SK-N-SH (cell line): ENCODE measurements at regions not wholly inside any gene's neighbourhood (a gene's known extent, or its start where the extent isn't known, plus 50 kb on each side); places are given as distances from the start of the nearest gene placed in this dataset.

ENCODE experiments used
- CTCF ChIA-PET: fragments of 300-600, 350-600 bp; formaldehyde crosslinking; extraction: SDS; loops from one replicate; lab custom pipeline; 2021; lab: Yijun Ruan, JAX
- POLR2A ChIA-PET: fragments of 350-600 bp; sonication (Branson Sonifier 250); formaldehyde crosslinking; extraction: SDS; loops from one replicate; lab custom pipeline; 2020; ENCODE audit warnings: antibody characterized with exemption, inconsistent platforms; lab: Yijun Ruan, JAX
- DNase-seq: peaks from one replicate; pipeline ENCODE4 v3.0.0; 2012
- H2AFZ ChIP-seq: fragments of 200-600 bp; sonication (generic); 2 replicates; pipeline ENCODE4 v1.8.1; 2016; ENCODE audit warnings: antibody characterized with exemption, mild to moderate bottlenecking, low read depth
- H3F3A ChIP-seq: fragments of 200-600 bp; sonication (generic); replicated peaks from 2 replicates; pipeline ENCODE3; 2016; ENCODE audit warnings: antibody characterized with exemption, mild to moderate bottlenecking; ENCODE audit not compliant: insufficient read depth
- H3K27ac ChIP-seq, 2 experiments: fragments of 200-500 bp in 1 of 2; fragments of 200-600 bp in 1 of 2; sonication (Bioruptor generic) in 1 of 2; sonication (generic), shearing (Covaris generic) in 1 of 2; 2 replicates each; pipeline versions ENCODE4 v1.5.1 to v1.6.1; 2014 to 2016; ENCODE audit warnings: low read depth in 2 of 2, inconsistent platforms in 1 of 2, low read length in 1 of 2, mild to moderate bottlenecking in 1 of 2, mixed read lengths in 1 of 2
- H3K27me3 ChIP-seq: fragments of 200-600 bp; sonication (generic), shearing (Covaris generic); 2 replicates; pipeline ENCODE4 v1.6.1; 2016; ENCODE audit warnings: mixed run types; ENCODE audit not compliant: insufficient read depth
- H3K36me3 ChIP-seq, 2 experiments: fragments of 200-500 bp in 1 of 2; fragments of 200-600 bp in 1 of 2; sonication (Bioruptor generic) in 1 of 2; sonication (generic) in 1 of 2; replicated peaks in 1 of 2; 2 replicates each; pipeline versions ENCODE3 to v1.5.1; 2014 to 2016; ENCODE audit warnings: low read length in 1 of 2, mild to moderate bottlenecking in 1 of 2; ENCODE audit not compliant: insufficient read depth in 2 of 2, control insufficient read depth in 1 of 2
- H3K4me1 ChIP-seq, 2 experiments: fragments of 200-500 bp in 1 of 2; fragments of 200-600 bp in 1 of 2; sonication (Bioruptor generic) in 1 of 2; sonication (generic), shearing (Covaris generic) in 1 of 2; 2 replicates each; pipeline versions ENCODE4 v1.5.1 to v1.6.1; 2014 to 2016; ENCODE audit warnings: low read depth in 1 of 2, low read length in 1 of 2, mixed run types in 1 of 2; ENCODE audit not compliant: insufficient read depth in 2 of 2, control insufficient read depth in 1 of 2
- H3K4me2 ChIP-seq: fragments of 200-600 bp; sonication (generic), shearing (Covaris generic); 2 replicates; pipeline ENCODE4 v1.6.1; 2017; ENCODE audit warnings: mixed run types
- H3K4me3 ChIP-seq, 2 experiments: fragments of 200-500 bp in 1 of 2; fragments of 200-600 bp in 1 of 2; sonication (Bioruptor generic) in 1 of 2; sonication (generic), shearing (Covaris generic) in 1 of 2; 2 replicates each; pipeline versions ENCODE4 v1.5.1 to v1.8.1; 2014 to 2016; ENCODE audit warnings: low read depth in 2 of 2, inconsistent platforms in 1 of 2, low read length in 1 of 2, mild to moderate bottlenecking in 1 of 2, mixed read lengths in 1 of 2, moderate library complexity in 1 of 2
- H3K79me2 ChIP-seq: fragments of 200-600 bp; sonication (generic); 2 replicates; pipeline ENCODE4 v1.8.1; 2017; ENCODE audit warnings: mild to moderate bottlenecking; ENCODE audit not compliant: insufficient read depth
- H3K9ac ChIP-seq: fragments of 200-600 bp; sonication (generic); 2 replicates; pipeline ENCODE4 v1.6.1; 2017; ENCODE audit warnings: mixed run types
- H3K9me2 ChIP-seq: fragments of 200-600 bp; sonication (generic); 2 replicates; pipeline ENCODE4 v1.6.1; 2017; ENCODE audit warnings: mixed run types
- H3K9me3 ChIP-seq: fragments of 200-600 bp; sonication (generic); 2 replicates; pipeline ENCODE4 v1.6.1; 2017; ENCODE audit warnings: mixed run types, mild to moderate bottlenecking, moderate library complexity
- H4K20me1 ChIP-seq: fragments of 200-600 bp; sonication (generic); 2 replicates; pipeline ENCODE4 v1.6.1; 2017; ENCODE audit warnings: mild to moderate bottlenecking, mixed run types; ENCODE audit not compliant: insufficient read depth
- EZH2phosphoT487 ChIP-seq: fragments of 200-600 bp; sonication (generic); IDR thresholded peaks from 2 replicates; pipeline ENCODE4 v1.6.1; 2017; ENCODE audit warnings: low read depth, mixed run types, mild to moderate bottlenecking, antibody characterized with exemption, moderate library complexity, borderline replicate concordance
- FOXM1 ChIP-seq: IDR thresholded peaks from 2 replicates; pipeline ENCODE4 v1.4.0; 2012; ENCODE audit warnings: low read depth, mild to moderate bottlenecking
- IRF3 ChIP-seq: fragments of 150-350 bp; IDR thresholded peaks from 2 replicates; pipeline ENCODE4 v1.6.1; 2016; ENCODE audit warnings: mild to moderate bottlenecking, low read depth, low read length
- NRF1 ChIP-seq: IDR thresholded peaks from 2 replicates; pipeline ENCODE4 v1.6.1; 2012; ENCODE audit warnings: low read depth, mild to moderate bottlenecking, low read length
- PBX3 ChIP-seq: IDR thresholded peaks from 2 replicates; pipeline ENCODE4; 2012
- RFX5 ChIP-seq: IDR thresholded peaks from 2 replicates; pipeline ENCODE4 v1.6.1; 2012; ENCODE audit warnings: mild to moderate bottlenecking, improper control_type of control experiment, low read length
- SMC3 ChIP-seq: IDR thresholded peaks from 2 replicates; pipeline ENCODE4 v1.6.1; 2012; ENCODE audit warnings: low read depth, low read length, improper control_type of control experiment
- USF1 ChIP-seq: IDR thresholded peaks from 2 replicates; pipeline ENCODE4 v1.4.0; 2012; ENCODE audit warnings: low read depth, borderline replicate concordance
- WGBS: methylation state at CpG from one replicate; pipeline ENCODE4 v1.1.6; 2017; ENCODE audit warnings: low lambda C conversion rate; 5-methylcytosine and 5-hydroxymethylcytosine counted together

- no peaks in the 10 kb centered on the region for H3K9me2 ChIP-seq
- WGBS, result 71% methylated on average over 10 of the region's 10 CpGs
- H3K27ac ChIP-seq, result no peak overlapping the region
- POLR2A ChIA-PET, result no interaction called here
- DNase-seq, result no peak
- no peak overlapping the region for H3K4me2 ChIP-seq
- no peaks in the 10 kb centered on the region for H3K36me3 ChIP-seq
- H3K27me3 ChIP-seq, result no peaks in the 10 kb centered on the region
- CTCF ChIA-PET, result no interaction called here
- no peak overlapping the region for H2AFZ ChIP-seq
- H3K4me3 ChIP-seq, result no peak overlapping the region
- H3K4me1 ChIP-seq, result peaks cover 5 to 7% of the 10 kb centered on the region in 2 experiments; a peak in 2 of 4 replicates
- H3F3A ChIP-seq, result no peaks in the 10 kb centered on the region
- no peaks in the 10 kb centered on the region for H3K9me3 ChIP-seq
- no peak overlapping the region for H3K9ac ChIP-seq
- no peaks in the 10 kb centered on the region for H4K20me1 ChIP-seq
- no peaks in the 10 kb centered on the region for H3K79me2 ChIP-seq
- TF ChIP-seq USF1, result peak; percentile 59; the same call in 1 of the 2 replicates
- TF ChIP-seq PBX3, result no peak
Measured at GRCh38 chr17:77808686-77809425, 149.6 kb upstream of the TNRC6C start.

- no peak overlapping the region for H3K27ac ChIP-seq
- no peaks in the 10 kb centered on the region for H3K9me3 ChIP-seq
- no peak overlapping the region for H3K9ac ChIP-seq
- H3K9me2 ChIP-seq, result no peaks in the 10 kb centered on the region
- ChIA-PET POLR2A (no interaction called here), CTCF (no interaction called here)
- H2AFZ ChIP-seq, result no peak overlapping the region
- WGBS, result 69% methylated on average over 2 of the region's 2 CpGs
- H3K79me2 ChIP-seq, result no peaks in the 10 kb centered on the region
- H3K4me3 ChIP-seq, result no peak overlapping the region
- no peak for DNase-seq
- no peaks in the 10 kb centered on the region for H4K20me1 ChIP-seq
- TF ChIP-seq IRF3, result no peak
- no peak for TF ChIP-seq NRF1
- no peak for TF ChIP-seq RFX5
- no peak for TF ChIP-seq FOXM1
- TF ChIP-seq EZH2phosphoT487, result no peak
- no peak for TF ChIP-seq SMC3
- no peaks in the 10 kb centered on the region for H3K27me3 ChIP-seq
- H3F3A ChIP-seq, result no peaks in the 10 kb centered on the region
- H3K4me1 ChIP-seq, result peaks cover 4 to 5% of the 10 kb centered on the region in 2 experiments; a peak in 2 of 4 replicates
- no peaks in the 10 kb centered on the region for H3K36me3 ChIP-seq
- H3K4me2 ChIP-seq, result no peak overlapping the region
Measured at GRCh38 chr17:77809814-77810213, 148.7 kb upstream of the TNRC6C start.
